ENCODE measurements at regions not wholly inside any gene's neighbourhood (a gene's known extent, or its start where the extent isn't known, plus 50 kb on each side); places are given as distances from the start of the nearest gene placed in this dataset.

- no peak overlapping the region for H3K4me3 ChIP-seq (ENCODE audit: low read length)
- DNase-seq (ENCODE audit: low read depth), result no peak
- TF ChIP-seq, protein P1, sequence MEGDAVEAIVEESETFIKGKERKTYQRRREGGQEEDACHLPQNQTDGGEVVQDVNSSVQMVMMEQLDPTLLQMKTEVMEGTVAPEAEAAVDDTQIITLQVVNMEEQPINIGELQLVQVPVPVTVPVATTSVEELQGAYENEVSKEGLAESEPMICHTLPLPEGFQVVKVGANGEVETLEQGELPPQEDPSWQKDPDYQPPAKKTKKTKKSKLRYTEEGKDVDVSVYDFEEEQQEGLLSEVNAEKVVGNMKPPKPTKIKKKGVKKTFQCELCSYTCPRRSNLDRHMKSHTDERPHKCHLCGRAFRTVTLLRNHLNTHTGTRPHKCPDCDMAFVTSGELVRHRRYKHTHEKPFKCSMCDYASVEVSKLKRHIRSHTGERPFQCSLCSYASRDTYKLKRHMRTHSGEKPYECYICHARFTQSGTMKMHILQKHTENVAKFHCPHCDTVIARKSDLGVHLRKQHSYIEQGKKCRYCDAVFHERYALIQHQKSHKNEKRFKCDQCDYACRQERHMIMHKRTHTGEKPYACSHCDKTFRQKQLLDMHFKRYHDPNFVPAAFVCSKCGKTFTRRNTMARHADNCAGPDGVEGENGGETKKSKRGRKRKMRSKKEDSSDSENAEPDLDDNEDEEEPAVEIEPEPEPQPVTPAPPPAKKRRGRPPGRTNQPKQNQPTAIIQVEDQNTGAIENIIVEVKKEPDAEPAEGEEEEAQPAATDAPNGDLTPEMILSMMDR (conservative IDR thresholded peaks at IDR 0.05; ENCODE audit: low read length), result no peak
These were observed 251.4 kb upstream of the KIF2B start for GRCh38 chr17:53571342-53571741.

DNA sequence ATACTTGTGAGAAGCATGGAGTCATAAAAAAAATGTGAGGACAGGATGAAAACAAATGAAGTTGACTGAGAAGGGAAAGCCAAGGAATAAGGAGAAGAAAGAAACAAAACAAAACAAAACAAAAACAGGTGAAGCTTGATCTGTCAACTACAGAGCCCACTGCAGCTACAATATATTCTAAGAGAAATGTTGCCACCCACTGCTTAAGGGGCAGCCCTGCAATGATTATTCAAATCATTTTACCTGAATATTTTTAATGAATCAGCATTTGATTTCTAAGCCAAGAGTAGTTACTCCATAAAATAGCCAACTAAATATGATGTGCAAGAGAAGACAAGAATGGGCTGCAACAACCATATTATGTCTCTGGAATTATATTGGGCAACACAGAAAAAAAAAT, 252.0 kb upstream of the KIF2B start:
- no peak overlapping the region for H3K4me3 ChIP-seq (ENCODE audit: low read length)
- TF ChIP-seq, protein P1 (conservative IDR thresholded peaks at IDR 0.05; ENCODE audit: low read length), result no peak
- DNase-seq (ENCODE audit: low read depth), result no peak

DNA sequence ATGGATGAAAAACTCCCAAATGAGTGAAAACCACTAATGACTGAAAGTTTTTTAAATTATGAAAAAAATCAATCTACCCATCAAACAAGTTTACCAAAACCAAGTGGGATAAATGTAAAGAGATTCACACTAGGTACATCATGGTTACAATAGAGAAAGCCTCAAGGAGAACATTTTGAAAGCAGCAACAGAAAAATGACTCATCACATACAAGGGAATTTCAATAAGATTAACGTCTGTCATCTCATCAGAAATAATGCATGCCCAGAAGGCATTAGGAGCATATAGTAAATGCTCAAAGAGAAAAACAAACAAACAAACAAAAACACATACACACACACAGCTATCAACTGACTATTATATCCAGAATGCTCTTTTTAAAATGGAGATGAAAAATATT, 261.8 kb upstream of the KIF2B start:
- DNase-seq (ENCODE audit: low read depth), result no peak
- H3K4me3 ChIP-seq (ENCODE audit: low read length), result no peak overlapping the region
- TF ChIP-seq, protein P1 (conservative IDR thresholded peaks at IDR 0.05; ENCODE audit: low read length), result no peak

DNA sequence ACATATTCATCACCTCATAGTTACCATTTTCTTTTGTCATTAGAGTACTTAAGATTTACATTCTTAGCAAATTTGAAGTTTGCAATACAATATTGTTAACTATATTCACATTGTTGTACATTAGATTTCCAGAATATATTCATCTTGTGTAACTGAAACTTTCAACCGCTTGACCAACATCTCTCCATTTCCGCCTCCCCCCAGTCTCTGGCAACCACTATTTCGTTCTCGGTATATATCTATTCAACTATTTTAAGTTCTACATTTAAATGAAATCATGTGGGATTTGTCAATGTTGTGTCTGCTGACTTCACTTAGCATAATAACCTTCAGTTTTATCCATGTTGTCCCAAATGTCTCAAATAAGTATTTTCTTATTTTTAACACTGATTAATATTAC, 274.5 kb upstream of the KIF2B start:
- DNase-seq (ENCODE audit: low read depth), result no peak
- TF ChIP-seq, protein P1 (conservative IDR thresholded peaks at IDR 0.05; ENCODE audit: low read length), result no peak
- no peak overlapping the region for H3K4me3 ChIP-seq (ENCODE audit: low read length)

DNA sequence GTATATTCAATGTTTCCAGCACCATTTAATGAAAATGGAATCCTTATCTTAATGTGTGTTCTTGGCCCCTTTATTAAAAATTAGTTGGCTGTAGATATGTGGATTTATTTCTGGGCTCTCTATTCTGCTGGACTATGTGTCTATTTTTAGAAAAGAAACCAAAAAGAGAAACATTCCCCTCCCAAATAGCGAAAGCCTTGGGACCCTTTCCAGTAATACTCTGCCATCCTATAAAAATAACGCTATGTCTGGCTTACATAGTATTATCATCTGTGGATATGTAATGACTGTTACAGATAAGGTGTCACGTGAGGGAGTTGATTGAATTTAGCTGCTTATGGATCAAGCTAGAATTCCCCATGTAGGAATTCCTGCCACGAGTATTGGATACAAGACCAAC, 279.3 kb upstream of the KIF2B start:
- no peak for DNase-seq (ENCODE audit: low read depth)
- no peak overlapping the region for H3K4me3 ChIP-seq (ENCODE audit: low read length)
- TF ChIP-seq, protein P1 (conservative IDR thresholded peaks at IDR 0.05; ENCODE audit: low read length), result no peak

DNA sequence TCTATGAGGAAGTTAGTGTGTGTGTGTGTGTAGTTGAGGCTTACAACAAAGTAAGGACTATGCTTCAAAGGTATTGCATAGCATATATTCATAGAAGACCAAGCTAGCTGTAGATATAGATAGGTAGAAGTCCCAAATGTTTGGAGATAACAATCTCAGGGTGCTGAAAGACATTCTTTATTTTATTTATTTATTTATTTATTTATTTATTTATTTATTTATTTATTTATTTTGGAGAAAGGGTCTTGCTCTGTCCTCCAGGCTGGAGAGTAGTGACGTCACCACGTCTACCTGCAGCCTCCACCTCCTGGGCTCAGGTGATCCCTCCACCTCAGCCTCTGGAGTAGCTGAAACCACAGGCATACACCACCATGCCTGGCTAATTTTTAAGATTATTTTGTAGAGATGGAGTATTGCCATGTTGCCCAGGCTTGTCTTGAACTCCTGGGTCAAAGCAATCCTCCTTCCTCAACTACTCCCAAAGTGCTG, 284.6 kb upstream of the KIF2B start:
- TF ChIP-seq, protein P1 (conservative IDR thresholded peaks at IDR 0.05; ENCODE audit: low read length), result no peak
- no peak for DNase-seq (ENCODE audit: low read depth)
- H3K4me3 ChIP-seq (ENCODE audit: low read length), result no peak overlapping the region

DNA sequence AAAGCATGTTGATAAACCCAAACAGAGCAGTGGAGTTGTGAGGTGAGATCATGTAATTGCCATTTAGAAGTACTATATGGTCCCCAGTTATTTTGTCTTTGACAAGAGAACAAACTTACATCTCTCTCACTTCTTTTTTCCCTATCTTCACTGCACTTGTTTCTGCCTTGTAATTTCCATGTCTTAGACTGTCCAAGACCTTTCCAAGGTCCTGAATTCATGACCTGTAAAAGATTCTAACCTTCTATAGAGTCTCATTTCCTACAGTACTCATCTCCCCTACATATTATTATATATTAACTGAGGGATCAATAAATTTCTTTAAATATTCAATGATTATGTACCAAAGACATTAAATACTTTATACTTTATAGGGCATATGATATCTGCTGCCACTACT, 295.3 kb upstream of the KIF2B start:
- TF ChIP-seq, protein P1 (conservative IDR thresholded peaks at IDR 0.05; ENCODE audit: low read length), result no peak
- no peak overlapping the region for H3K4me3 ChIP-seq (ENCODE audit: low read length)
- DNase-seq (ENCODE audit: low read depth), result no peak

All from AG10803 (cell line).